ENCODE measurements at regions not wholly inside any gene's neighbourhood (a gene's known extent, or its start where the extent isn't known, plus 50 kb on each side); places are given as distances from the start of the nearest gene placed in this dataset.

GRCh38 chr5:164636456-164636855 is 1131.0 kb downstream of the MAT2B start:
- Histone ChIP-seq H3K36me3 (replicated peaks in 1 of 2; ENCODE audit: insufficient read depth in 1 of 2, low read depth in 2 of 2) (no peaks in the 10 kb centered on the region), H3K9me3 (no peaks in the 10 kb centered on the region), H3K4me3 (no peak overlapping the region), H3K27me3 (no peaks in the 10 kb centered on the region), H3K4me1 (no peaks in the 10 kb centered on the region), H3K27ac (no peak overlapping the region)
- DNase-seq (no peak), ATAC-seq (no peak)
- WGBS, 2 donors, result 36 to 38% methylated on average over 1 of the region's 1 CpG
- TF ChIP-seq POLR2A (IDR thresholded peaks at IDR 0.05) (no peak), CTCF (IDR thresholded peaks at IDR 0.05) (no peak)
- intact Hi-C loops (cut with DNase I), result no loop called here

GRCh38 chr5:164637931-164638521 is 1132.6 kb downstream of the MAT2B start:
- 30 to 33% methylated on average over 4 of the region's 4 CpGs for WGBS, 2 donors
- DNase-seq, result peak in 1 of 4 donors; percentile 7

GRCh38 chr5:164649266-164649665 is 1143.8 kb downstream of the MAT2B start:
- no peaks in the 10 kb centered on the region for H3K4me1 ChIP-seq
- no peak overlapping the region for H3K4me3 ChIP-seq
- ATAC-seq (no peak), DNase-seq (no peak)
- intact Hi-C loops (cut with DNase I), result no loop called here
- TF ChIP-seq CTCF (IDR thresholded peaks at IDR 0.05), result no peak
- no peaks in the 10 kb centered on the region for H3K9me3 ChIP-seq
- no peak overlapping the region for H3K27ac ChIP-seq
- H3K36me3 ChIP-seq (replicated peaks in 1 of 2; ENCODE audit: insufficient read depth in 1 of 2, low read depth in 2 of 2), result no peaks in the 10 kb centered on the region
- no peaks in the 10 kb centered on the region for H3K27me3 ChIP-seq

More at GRCh38 chr5:164637931-164638521, 1132.6 kb downstream of the MAT2B start:
- Histone ChIP-seq H3K27me3 (no peaks in the 10 kb centered on the region), H3K9me3 (no peaks in the 10 kb centered on the region), H3K4me1 (no peaks in the 10 kb centered on the region), H3K36me3 (replicated peaks in 1 of 2; ENCODE audit: insufficient read depth in 1 of 2, low read depth in 2 of 2) (no peaks in the 10 kb centered on the region), H3K27ac (no peak overlapping the region), H3K4me3 (no peak overlapping the region)
- no peak for TF ChIP-seq CTCF (IDR thresholded peaks at IDR 0.05)
- intact Hi-C loops (cut with DNase I), result no loop called here
- no peak for ATAC-seq

GRCh38 chr5:164650427-164650826 is 1145.0 kb downstream of the MAT2B start:
- Histone ChIP-seq H3K4me1 (no peaks in the 10 kb centered on the region), H3K27me3 (no peaks in the 10 kb centered on the region), H3K27ac (no peak overlapping the region), H3K9me3 (no peaks in the 10 kb centered on the region), H3K4me3 (no peak overlapping the region), H3K36me3 (replicated peaks in 1 of 2; ENCODE audit: insufficient read depth in 1 of 2, low read depth in 2 of 2) (no peaks in the 10 kb centered on the region)
- TF ChIP-seq CTCF (IDR thresholded peaks at IDR 0.05) (no peak), POLR2A (IDR thresholded peaks at IDR 0.05) (no peak)
- no peak for DNase-seq
- no peak for ATAC-seq
- WGBS, 2 donors, result 56 to 68% methylated on average over 1 of the region's 1 CpG
- intact Hi-C loops (cut with DNase I), result no loop called here

- Histone ChIP-seq H3K36me3 (replicated peaks in 1 of 2; ENCODE audit: insufficient read depth in 1 of 2, low read depth in 2 of 2) (no peaks in the 10 kb centered on the region), H3K27ac (no peak overlapping the region), H3K27me3 (no peaks in the 10 kb centered on the region), H3K4me3 (no peak overlapping the region), H3K9me3 (no peaks in the 10 kb centered on the region), H3K4me1 (no peaks in the 10 kb centered on the region)
- intact Hi-C loops (cut with DNase I), result no loop called here
- WGBS, 2 donors, result 55 to 72% methylated on average over 7 of the region's 7 CpGs
- no peak for TF ChIP-seq POLR2A (IDR thresholded peaks at IDR 0.05)
- TF ChIP-seq CTCF (IDR thresholded peaks at IDR 0.05), result no peak
- ATAC-seq, result no peak
- no peak for DNase-seq
Measured at GRCh38 chr5:164651546-164652275, 1146.3 kb downstream of the MAT2B start.
